HG03095 (cell line): ENCODE measurements at regions not wholly inside any gene's neighbourhood (a gene's known extent, or its start where the extent isn't known, plus 50 kb on each side); places are given as distances from the start of the nearest gene placed in this dataset.

ENCODE experiments used
- ATAC-seq: cut with Tn5 transposase; IDR thresholded peaks from one replicate; pipeline ENCODE4 v1.9.1; 2021; ENCODE audit warnings: moderate library complexity; ENCODE audit not compliant: unreplicated experiment

- ATAC-seq, result no peak
These were observed 871.4 kb upstream of the PRMT6 start for GRCh38 chr1:106185089-106185488.

GRCh38 chr1:106189780-106190179, 866.7 kb upstream of the PRMT6 start:
- no peak for ATAC-seq

- ATAC-seq, result no peak
These were observed 862.3 kb upstream of the PRMT6 start for GRCh38 chr1:106194206-106194605.

- no peak for ATAC-seq
These were observed 855.8 kb upstream of the PRMT6 start for GRCh38 chr1:106200711-106201110.

GRCh38 chr1:106207185-106207584, 849.3 kb upstream of the PRMT6 start:
- ATAC-seq, result no peak

- ATAC-seq, result no peak
These were observed 838.7 kb upstream of the PRMT6 start for GRCh38 chr1:106217765-106218164.

GRCh38 chr1:106222403-106222802, 834.1 kb upstream of the PRMT6 start:
- ATAC-seq, result no peak

- no peak for ATAC-seq
These were observed 833.3 kb upstream of the PRMT6 start for GRCh38 chr1:106223213-106223612.

GRCh38 chr1:106224426-106224825, 832.0 kb upstream of the PRMT6 start:
- ATAC-seq, result no peak

- no peak for ATAC-seq
These were observed 831.1 kb upstream of the PRMT6 start for GRCh38 chr1:106225403-106225802.

GRCh38 chr1:106226550-106226949, 829.9 kb upstream of the PRMT6 start:
- ATAC-seq, result no peak

- ATAC-seq, result no peak
These were observed 824.3 kb upstream of the PRMT6 start for GRCh38 chr1:106232128-106232527.

GRCh38 chr1:106233511-106233910, 823.0 kb upstream of the PRMT6 start:
- ATAC-seq, result no peak

- no peak for ATAC-seq
These were observed 807.1 kb upstream of the PRMT6 start for GRCh38 chr1:106249365-106249764.

- ATAC-seq, result no peak
These were observed 806.7 kb upstream of the PRMT6 start for GRCh38 chr1:106249810-106250209.

- no peak for ATAC-seq
These were observed 801.7 kb upstream of the PRMT6 start for GRCh38 chr1:106254748-106255147.

- no peak for ATAC-seq
These were observed 789.7 kb upstream of the PRMT6 start for GRCh38 chr1:106266786-106267185.

- ATAC-seq, result no peak
These were observed 788.4 kb upstream of the PRMT6 start for GRCh38 chr1:106268070-106268469.

GRCh38 chr1:106276871-106277270, 779.6 kb upstream of the PRMT6 start:
- no peak for ATAC-seq

- no peak for ATAC-seq
These were observed 778.7 kb upstream of the PRMT6 start for GRCh38 chr1:106277786-106278185.

- ATAC-seq, result no peak
These were observed 777.8 kb upstream of the PRMT6 start for GRCh38 chr1:106278716-106279115.

GRCh38 chr1:106289265-106289928, 767.1 kb upstream of the PRMT6 start:
- no peak for ATAC-seq

- ATAC-seq, result no peak
These were observed 765.5 kb upstream of the PRMT6 start for GRCh38 chr1:106290805-106291501.
